ENCODE measurements at regions not wholly inside any gene's neighbourhood (a gene's known extent, or its start where the extent isn't known, plus 50 kb on each side); places are given as distances from the start of the nearest gene placed in this dataset.

- TF ChIP-seq, protein P1, sequence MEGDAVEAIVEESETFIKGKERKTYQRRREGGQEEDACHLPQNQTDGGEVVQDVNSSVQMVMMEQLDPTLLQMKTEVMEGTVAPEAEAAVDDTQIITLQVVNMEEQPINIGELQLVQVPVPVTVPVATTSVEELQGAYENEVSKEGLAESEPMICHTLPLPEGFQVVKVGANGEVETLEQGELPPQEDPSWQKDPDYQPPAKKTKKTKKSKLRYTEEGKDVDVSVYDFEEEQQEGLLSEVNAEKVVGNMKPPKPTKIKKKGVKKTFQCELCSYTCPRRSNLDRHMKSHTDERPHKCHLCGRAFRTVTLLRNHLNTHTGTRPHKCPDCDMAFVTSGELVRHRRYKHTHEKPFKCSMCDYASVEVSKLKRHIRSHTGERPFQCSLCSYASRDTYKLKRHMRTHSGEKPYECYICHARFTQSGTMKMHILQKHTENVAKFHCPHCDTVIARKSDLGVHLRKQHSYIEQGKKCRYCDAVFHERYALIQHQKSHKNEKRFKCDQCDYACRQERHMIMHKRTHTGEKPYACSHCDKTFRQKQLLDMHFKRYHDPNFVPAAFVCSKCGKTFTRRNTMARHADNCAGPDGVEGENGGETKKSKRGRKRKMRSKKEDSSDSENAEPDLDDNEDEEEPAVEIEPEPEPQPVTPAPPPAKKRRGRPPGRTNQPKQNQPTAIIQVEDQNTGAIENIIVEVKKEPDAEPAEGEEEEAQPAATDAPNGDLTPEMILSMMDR (IDR thresholded peaks at IDR 0.05 in 4 of 5, conservative IDR thresholded peaks at IDR 0.05 in 1 of 5), result no peak
- no peak for TF ChIP-seq POLR2A (IDR thresholded peaks at IDR 0.05)
Measured at GRCh38 chr11:79783833-79784232, 343.0 kb upstream of the TENM4 start.

Data from gastrocnemius medialis (tissue), 4 donors.